ENCODE measurements at regions not wholly inside any gene's neighbourhood (a gene's known extent, or its start where the extent isn't known, plus 50 kb on each side); places are given as distances from the start of the nearest gene placed in this dataset.

GRCh38 chr19:7410946-7411345, 62.2 kb downstream of the ARHGEF18 start:
- no peak for TF ChIP-seq KDM1A (IDR thresholded peaks at IDR 0.05; ENCODE audit: borderline replicate concordance, low read length)
- no peak for TF ChIP-seq ATF3 (IDR thresholded peaks at IDR 0.05; ENCODE audit: insufficient read depth, low read depth, low read length)
- no peak for TF ChIP-seq CTCF (IDR thresholded peaks at IDR 0.05; ENCODE audit: control extremely low read depth in 1 of 3, insufficient read depth in 1 of 3, low read depth in 1 of 3, low read length in 3 of 3)
- no peak for TF ChIP-seq POLR2A (IDR thresholded peaks at IDR 0.05; ENCODE audit: control extremely low read depth in 1 of 2, low read depth in 2 of 2, low read length in 2 of 2)
- TF ChIP-seq JUND (IDR thresholded peaks at IDR 0.05; ENCODE audit: low read length) = no peak
